T47D (cell line): ENCODE measurements at regions not wholly inside any gene's neighbourhood (a gene's known extent, or its start where the extent isn't known, plus 50 kb on each side); places are given as distances from the start of the nearest gene placed in this dataset.
A peak's percentile ranks its signal among the peaks of the same experiment; 100 is the strongest.
"Not testable (repeated sequence)": the region's sequence is repeated elsewhere in the genome, so short reads cannot be mapped to it uniquely, and the experiment has no call there.

Source experiments
- DNase-seq, 2 experiments: peaks; one replicate each; pipeline versions ENCODE4 v3.0.0 to v3.0.0-alpha.2; 2011 to 2012; ENCODE audit warnings: low read depth in 1 of 2, low spot score in 1 of 2
- JUND ChIP-seq: IDR thresholded peaks from 2 replicates; pipeline ENCODE4 v1.6.1; 2012; ENCODE audit warnings: low read depth
- in situ Hi-C: cut with HindIII; loops from 2 replicates; pipeline ENCODE4 v1.10.0; 2016; ENCODE audit warnings: low sequenced_read_pairs, low pct_unique_long_range_greater_than_20kb

DNA sequence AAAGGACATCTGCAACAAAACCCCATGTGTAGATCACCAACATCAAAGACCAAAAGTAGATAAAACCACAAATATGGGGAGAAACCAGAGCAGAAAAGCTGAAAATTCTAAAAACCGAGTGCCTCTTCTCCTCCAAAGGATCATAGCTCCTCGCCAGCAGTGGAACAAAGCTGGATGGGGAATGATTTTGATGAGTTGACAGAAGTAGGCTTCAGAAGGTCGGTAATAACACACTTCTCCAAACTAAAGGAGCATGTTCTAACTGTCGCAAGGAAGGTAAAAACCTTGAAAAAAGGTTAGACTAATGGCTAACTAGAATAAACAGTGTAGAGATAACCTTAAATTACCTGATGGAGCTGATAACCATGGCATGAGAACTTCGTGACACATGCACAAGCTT lies 109.9 kb upstream of the SYNCRIP start:
- in situ Hi-C loops: no loop called here
- no peak for DNase-seq
- TF ChIP-seq JUND: no peak

DNA sequence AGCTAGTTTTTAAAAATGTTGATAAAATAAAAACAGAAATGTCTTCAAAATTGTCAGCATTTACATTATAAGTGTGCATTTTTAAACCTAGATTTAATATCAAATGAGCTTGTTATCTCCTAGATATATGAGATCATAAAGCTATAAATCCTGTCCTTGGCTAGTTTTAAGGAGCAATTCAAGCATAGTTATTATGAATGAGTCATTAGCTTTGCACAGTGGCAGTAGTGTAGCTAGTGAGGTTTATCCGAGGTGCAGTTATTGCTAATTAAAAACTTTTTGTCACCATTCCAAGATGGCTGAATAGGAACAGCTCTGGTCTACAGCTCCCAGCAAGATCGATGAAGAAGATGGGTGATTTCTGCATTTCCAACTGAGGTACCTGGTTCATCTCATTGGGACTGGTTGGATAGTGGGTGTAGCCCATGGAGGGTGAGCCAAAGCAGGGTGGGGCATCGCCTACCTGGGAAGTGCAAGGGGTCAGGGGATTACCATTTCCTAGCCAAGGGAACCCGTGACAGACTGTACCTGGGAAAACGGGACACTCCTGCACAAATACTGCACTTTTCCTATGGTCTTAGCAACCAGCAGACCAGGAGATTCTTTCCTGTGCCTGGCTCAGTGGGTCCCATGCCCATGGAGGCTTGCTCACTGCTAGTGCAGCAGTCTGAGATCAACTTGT lies 108.8 kb upstream of the SYNCRIP start:
- TF ChIP-seq JUND: no peak
- in situ Hi-C loops: no loop called here
- no peak for DNase-seq

DNA sequence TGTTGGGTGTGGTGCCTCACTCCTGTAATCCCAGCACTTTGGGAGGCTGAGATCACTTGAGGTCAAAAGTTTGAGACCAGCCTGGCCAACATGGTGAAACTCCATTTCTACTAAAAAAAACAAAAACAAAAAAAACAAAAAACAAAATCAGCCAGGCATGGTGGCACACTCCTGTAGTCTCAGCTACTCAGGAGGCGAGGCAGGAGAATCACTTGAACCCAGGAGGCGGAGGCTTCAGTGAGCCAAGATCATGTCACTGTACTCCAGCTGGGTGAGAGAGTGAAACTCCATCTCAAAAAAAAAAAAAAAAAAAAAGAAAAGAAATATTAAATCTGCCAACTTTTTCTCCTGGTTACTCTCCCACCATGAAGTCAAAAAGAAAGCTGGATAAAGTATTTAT lies 107.5 kb upstream of the SYNCRIP start:
- in situ Hi-C loops, DNase-seq: not testable (repeated sequence)

DNA sequence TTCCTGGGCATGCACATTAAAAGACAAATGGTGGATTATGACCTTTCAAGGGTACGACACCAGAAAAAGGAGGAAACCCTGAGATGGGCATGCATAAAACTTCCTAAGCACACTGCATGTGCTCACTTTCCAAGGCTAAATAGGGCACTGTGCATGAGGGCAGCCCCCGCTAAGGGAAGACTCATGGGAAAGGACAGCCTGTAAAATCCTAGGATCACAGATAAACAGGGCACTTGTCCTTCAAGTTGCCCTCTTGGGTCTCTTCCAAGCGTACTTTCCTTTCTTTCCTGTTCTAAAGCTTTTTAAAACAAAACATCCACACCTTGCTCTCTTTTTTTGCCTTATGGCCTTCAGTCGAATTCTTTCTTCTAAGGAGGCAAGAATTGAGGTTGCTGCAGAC lies 106.5 kb upstream of the SYNCRIP start:
- no peak for TF ChIP-seq JUND
- no peak for DNase-seq
- in situ Hi-C loops: no loop called here

GRCh38 chr6:85747666-85748065 lies 105.0 kb upstream of the SYNCRIP start:
- in situ Hi-C loops: no loop called here
- TF ChIP-seq JUND: no peak
- no peak for DNase-seq

DNA sequence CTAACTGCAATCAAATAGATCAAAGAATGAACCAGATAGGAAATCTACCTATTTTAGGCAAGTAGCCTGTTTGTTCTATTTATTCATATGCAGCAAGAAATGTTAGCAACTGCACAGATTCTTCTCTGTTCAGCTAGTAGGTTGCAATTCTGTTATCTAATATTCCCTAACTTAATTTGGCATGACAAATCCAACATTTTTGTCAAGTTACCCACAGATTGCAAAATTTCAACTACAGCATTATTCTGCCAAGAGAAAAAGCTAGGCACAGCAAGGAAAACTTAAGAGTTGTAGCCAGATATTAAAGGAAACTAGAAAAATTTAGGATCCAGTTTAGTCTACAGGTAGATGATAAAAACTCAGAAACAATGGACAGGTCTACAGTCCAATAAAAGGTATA lies 104.4 kb upstream of the SYNCRIP start:
- in situ Hi-C loops: no loop called here
- no peak for TF ChIP-seq JUND
- DNase-seq: no peak

GRCh38 chr6:85744433-85744970 lies 101.8 kb upstream of the SYNCRIP start:
- no peak for DNase-seq
- TF ChIP-seq JUND: no peak
- in situ Hi-C loops: no loop called here

GRCh38 chr6:85726206-85726605 lies 83.5 kb upstream of the SYNCRIP start:
- peak in 1 of 2 experiments; percentile 5 for DNase-seq

DNA sequence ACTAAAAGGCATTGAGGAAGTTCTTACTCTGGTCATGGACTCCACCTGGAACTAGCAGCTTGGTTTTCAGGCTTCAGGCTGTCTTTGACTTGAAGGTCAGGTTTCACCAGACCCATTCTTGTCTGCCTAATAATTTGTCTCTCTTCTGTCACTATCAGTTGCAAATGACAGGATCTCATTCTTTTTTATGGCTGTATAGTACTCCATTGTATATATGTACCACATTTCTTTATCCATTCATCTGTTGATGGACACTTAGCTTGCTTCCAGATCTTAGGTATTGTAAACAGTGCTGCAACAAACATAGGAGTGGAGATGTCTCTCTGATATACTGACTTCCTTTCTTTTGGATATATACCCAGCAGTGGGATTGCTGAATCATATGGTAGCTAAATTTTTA lies 73.1 kb upstream of the SYNCRIP start:
- in situ Hi-C loops: no loop called here
- no peak for DNase-seq
- TF ChIP-seq JUND: no peak

More at GRCh38 chr6:85726206-85726605, 83.5 kb upstream of the SYNCRIP start:
- TF ChIP-seq JUND: no peak
- in situ Hi-C loops: no loop called here

DNA sequence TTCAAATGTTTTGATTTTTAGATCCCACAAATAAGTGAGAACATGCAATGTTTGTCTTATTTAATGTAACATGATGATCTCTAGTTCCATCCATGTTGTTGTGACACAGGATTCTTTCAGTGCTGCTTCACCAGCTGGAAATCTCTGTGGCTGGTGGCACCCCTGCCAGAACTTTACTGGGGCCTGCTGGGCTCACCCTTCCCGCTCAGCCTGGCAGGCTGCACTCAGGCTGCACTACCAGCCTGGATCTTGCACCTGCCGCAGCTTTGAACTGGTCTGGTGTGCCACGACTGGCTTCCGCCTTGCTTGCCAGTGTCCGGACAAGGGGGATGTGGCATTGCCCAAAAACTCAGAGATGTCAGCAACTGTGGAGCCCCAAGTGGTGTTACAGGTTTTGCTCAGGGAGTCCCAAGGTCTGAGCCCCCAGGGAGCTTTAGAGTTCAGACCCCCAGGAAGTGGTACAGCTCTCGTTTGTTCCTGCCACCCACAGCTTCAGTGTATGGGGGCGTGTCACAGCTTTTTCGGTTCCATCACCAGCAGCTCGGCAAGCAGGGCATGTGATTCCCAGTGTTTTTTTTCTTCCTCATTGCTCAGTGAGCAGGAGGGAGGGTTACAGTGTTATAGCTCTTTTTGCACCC lies 72.3 kb upstream of the SYNCRIP start:
- in situ Hi-C loops: no loop called here
- no peak for DNase-seq
- no peak for TF ChIP-seq JUND

DNA sequence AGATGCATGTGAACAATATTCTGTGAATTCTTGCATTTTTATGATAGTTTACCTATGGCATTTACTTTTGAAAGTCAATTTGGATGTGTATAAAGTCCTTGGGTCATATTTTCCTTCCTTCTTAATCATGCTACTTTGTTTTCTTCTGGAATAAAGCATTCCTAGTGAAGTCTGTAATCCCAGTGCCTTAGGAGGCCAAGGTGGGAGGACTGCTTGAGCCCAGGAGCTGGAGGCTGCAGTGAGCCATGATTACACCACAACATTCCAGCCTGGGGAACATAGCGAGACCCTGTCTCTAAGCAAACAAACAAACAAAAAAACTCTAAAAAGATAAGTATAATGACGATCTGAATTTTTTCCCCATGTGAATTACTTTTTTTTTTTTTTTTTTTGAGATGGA lies 69.7 kb upstream of the SYNCRIP start:
- DNase-seq: no peak
- TF ChIP-seq JUND: no peak
- in situ Hi-C loops: no loop called here

- DNase-seq: not testable (repeated sequence)
Measured at GRCh38 chr6:85707515-85708145, 64.9 kb upstream of the SYNCRIP start.

DNA sequence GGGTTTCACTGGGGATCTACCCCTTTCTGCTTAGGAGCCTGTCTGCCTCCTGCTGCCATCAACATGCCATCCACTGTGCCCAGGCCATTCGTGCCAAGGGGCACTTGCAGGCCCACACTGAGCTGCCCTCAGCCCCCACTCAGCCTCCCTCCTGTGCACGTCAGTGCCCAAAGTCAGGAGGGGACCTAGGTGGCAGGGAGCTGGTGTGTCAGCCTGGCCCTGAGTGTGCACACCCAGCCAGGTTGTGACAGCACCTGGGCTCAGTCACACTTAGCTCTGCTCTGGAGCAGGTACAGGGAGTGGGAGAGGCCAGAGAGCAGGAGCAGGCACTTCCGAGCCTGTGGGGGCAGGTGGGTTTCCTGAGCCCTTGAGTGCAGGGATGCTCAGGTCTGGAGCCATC lies 63.6 kb upstream of the SYNCRIP start:
- in situ Hi-C loops: no loop called here
- TF ChIP-seq JUND: no peak
- DNase-seq: no peak

More at GRCh38 chr6:85707515-85708145, 64.9 kb upstream of the SYNCRIP start:
- in situ Hi-C loops: not testable (repeated sequence)
